Uterus (tissue), 2 donors: ENCODE measurements at regions not wholly inside any gene's neighbourhood (a gene's known extent, or its start where the extent isn't known, plus 50 kb on each side); places are given as distances from the start of the nearest gene placed in this dataset.

Experiments
- CTCF ChIP-seq, 4 experiments: fragments of 200-600 bp in 2 of 4; fragments of 450-650 bp in 2 of 4; sonication (generic) in 2 of 4; IDR thresholded peaks; one replicate each; pipeline ENCODE4 v1.5.1; 2016 to 2019; ENCODE audit warnings: antibody characterized with exemption in 4 of 4, mild to moderate bottlenecking in 2 of 4, moderate library complexity in 1 of 4
- POLR2A ChIP-seq, 2 donors: fragments of 450-650 bp; IDR thresholded peaks; one replicate each; pipeline ENCODE4 v1.6.1; 2016; ENCODE audit warnings: antibody characterized with exemption in 2 of 2, mild to moderate bottlenecking in 1 of 2, moderate library complexity in 1 of 2

- TF ChIP-seq CTCF (IDR thresholded peaks at IDR 0.05) (no peak), POLR2A (IDR thresholded peaks at IDR 0.05) (no peak)
Observed at GRCh38 chr2:199696048-199696447, 154.9 kb downstream of the FTCDNL1 start.
